ENCODE measurements at regions not wholly inside any gene's neighbourhood (a gene's known extent, or its start where the extent isn't known, plus 50 kb on each side); places are given as distances from the start of the nearest gene placed in this dataset.

DNA sequence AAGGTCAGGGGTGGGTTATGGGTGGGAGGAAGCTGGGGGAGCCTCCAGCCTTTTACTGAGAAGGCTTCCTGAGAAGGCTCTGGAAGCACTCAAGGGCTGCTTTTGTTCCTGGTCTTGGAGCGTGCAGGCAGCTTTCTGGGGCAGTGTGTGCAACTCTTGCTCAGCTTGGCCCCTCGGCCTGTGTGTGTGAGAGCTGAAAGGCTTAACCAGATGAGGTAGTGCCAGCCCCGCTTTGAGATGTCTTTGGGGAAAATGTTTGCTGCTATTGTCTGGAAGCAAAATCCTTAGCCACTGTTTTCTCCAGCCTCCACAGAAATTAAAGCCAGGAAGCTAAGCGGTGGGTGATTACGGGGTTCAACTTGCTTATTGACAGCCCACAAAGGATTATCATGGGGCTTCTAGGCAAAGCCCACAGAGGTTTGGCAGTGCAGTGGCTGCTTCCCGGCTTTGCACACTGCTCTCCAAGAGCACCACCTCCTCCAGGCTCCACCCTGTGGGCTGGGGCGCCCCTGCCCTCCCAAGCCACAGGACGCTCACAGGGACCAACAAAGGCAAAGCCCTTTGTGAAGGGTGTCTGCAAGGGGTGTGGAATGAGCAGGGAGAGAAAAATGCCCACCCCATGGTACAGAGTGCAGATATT is 121.7 kb upstream of the TLE3 start:
- TF ChIP-seq, protein P1, sequence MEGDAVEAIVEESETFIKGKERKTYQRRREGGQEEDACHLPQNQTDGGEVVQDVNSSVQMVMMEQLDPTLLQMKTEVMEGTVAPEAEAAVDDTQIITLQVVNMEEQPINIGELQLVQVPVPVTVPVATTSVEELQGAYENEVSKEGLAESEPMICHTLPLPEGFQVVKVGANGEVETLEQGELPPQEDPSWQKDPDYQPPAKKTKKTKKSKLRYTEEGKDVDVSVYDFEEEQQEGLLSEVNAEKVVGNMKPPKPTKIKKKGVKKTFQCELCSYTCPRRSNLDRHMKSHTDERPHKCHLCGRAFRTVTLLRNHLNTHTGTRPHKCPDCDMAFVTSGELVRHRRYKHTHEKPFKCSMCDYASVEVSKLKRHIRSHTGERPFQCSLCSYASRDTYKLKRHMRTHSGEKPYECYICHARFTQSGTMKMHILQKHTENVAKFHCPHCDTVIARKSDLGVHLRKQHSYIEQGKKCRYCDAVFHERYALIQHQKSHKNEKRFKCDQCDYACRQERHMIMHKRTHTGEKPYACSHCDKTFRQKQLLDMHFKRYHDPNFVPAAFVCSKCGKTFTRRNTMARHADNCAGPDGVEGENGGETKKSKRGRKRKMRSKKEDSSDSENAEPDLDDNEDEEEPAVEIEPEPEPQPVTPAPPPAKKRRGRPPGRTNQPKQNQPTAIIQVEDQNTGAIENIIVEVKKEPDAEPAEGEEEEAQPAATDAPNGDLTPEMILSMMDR (IDR thresholded peaks at IDR 0.05; ENCODE audit: poor library complexity), result no peak
- no peak for TF ChIP-seq EZH2 (IDR thresholded peaks at IDR 0.05; ENCODE audit: borderline replicate concordance)

Measured in hepatocyte (in vitro differentiated cells).